HepG2 (cell line): ENCODE measurements at regions not wholly inside any gene's neighbourhood (a gene's known extent, or its start where the extent isn't known, plus 50 kb on each side); places are given as distances from the start of the nearest gene placed in this dataset.

ENCODE experiments used
- BCL6 ChIP-seq: IDR thresholded peaks from 2 replicates; pipeline ENCODE4 v1.6.1; 2016; ENCODE audit warnings: missing genetic modification reagents, missing compliant biosample characterization
- ELF3 ChIP-seq: IDR thresholded peaks from 2 replicates; pipeline ENCODE4 v1.6.1; 2016; ENCODE audit warnings: missing genetic modification reagents, missing compliant biosample characterization
- FOXO1 ChIP-seq: sonication (generic); formaldehyde crosslinking; IDR thresholded peaks from 2 replicates; pipeline ENCODE4 v1.4.0; 2020; ENCODE audit warnings: missing genetic modification reagents
- FOXP1 ChIP-seq, 2 experiments: fragments of 450-650 bp in 1 of 2; IDR thresholded peaks; 2 replicates each; pipeline ENCODE4 v1.6.1; 2017 to 2018; ENCODE audit warnings: antibody characterized with exemption in 1 of 2
- KMT2B ChIP-seq: IDR thresholded peaks from 2 replicates; pipeline ENCODE4 v1.6.1; 2016; ENCODE audit warnings: missing genetic modification reagents, missing compliant biosample characterization
- SALL1 ChIP-seq: sonication (generic); formaldehyde crosslinking; IDR thresholded peaks from 2 replicates; pipeline ENCODE4 v1.8.0; 2022; ENCODE audit warnings: mild to moderate bottlenecking, missing genetic modification reagents
- SRY ChIP-seq: sonication (generic); formaldehyde crosslinking; IDR thresholded peaks from 2 replicates; pipeline ENCODE4 v1.8.0; 2022; ENCODE audit warnings: mild to moderate bottlenecking, missing genetic modification reagents
- STAG1 ChIP-seq: sonication (generic); formaldehyde crosslinking; IDR thresholded peaks from 2 replicates; pipeline ENCODE4 v1.4.0; 2020; ENCODE audit warnings: missing genetic modification reagents
- TSC22D2 ChIP-seq: sonication (generic); formaldehyde crosslinking; IDR thresholded peaks from 2 replicates; pipeline ENCODE4 v1.5.1; 2020; ENCODE audit warnings: missing genetic modification reagents, mild to moderate bottlenecking, borderline replicate concordance
- YY1 ChIP-seq: IDR thresholded peaks from 2 replicates; pipeline ENCODE4 v1.6.1; 2011; ENCODE audit warnings: low read length, low read depth, moderate library complexity, mild to moderate bottlenecking; ENCODE audit not compliant: insufficient read depth, insufficient replicate concordance
- ZFP37 ChIP-seq: sonication (generic); formaldehyde crosslinking; IDR thresholded peaks from 2 replicates; pipeline ENCODE4 v1.4.0; 2020; ENCODE audit warnings: missing genetic modification reagents, borderline replicate concordance
- ZIK1 ChIP-seq: sonication (generic); formaldehyde crosslinking; IDR thresholded peaks from 2 replicates; pipeline ENCODE4 v1.5.0; 2020; ENCODE audit warnings: mild to moderate bottlenecking, low read depth, missing genetic modification reagents, borderline replicate concordance
- ZNF577 ChIP-seq: sonication (generic); formaldehyde crosslinking; IDR thresholded peaks from 2 replicates; pipeline ENCODE4 v1.4.0; 2020; ENCODE audit warnings: mild to moderate bottlenecking, low read depth, missing genetic modification reagents, borderline replicate concordance
- ZNF709 ChIP-seq: sonication (generic); formaldehyde crosslinking; IDR thresholded peaks from 2 replicates; pipeline ENCODE4 v1.5.0; 2020; ENCODE audit warnings: mild to moderate bottlenecking, missing genetic modification reagents
- ZNF713 ChIP-seq: sonication (generic); formaldehyde crosslinking; IDR thresholded peaks from 2 replicates; pipeline ENCODE4 v1.4.0; 2020; ENCODE audit warnings: mild to moderate bottlenecking, missing genetic modification reagents
- ZNF788 ChIP-seq: sonication (generic); formaldehyde crosslinking; IDR thresholded peaks from 2 replicates; pipeline ENCODE4 v1.5.0; 2020; ENCODE audit warnings: mild to moderate bottlenecking, missing genetic modification reagents, borderline replicate concordance
- TF ChIP-seq, protein P1 (sequence below): sonication (generic); formaldehyde crosslinking; IDR thresholded peaks from 2 replicates; pipeline ENCODE4 v1.5.0; 2020; ENCODE audit warnings: mild to moderate bottlenecking, missing genetic modification reagents, moderate library complexity
- TF ChIP-seq, protein P2 (sequence below): sonication (generic); formaldehyde crosslinking; conservative IDR thresholded peaks from 2 replicates; pipeline ENCODE4 v1.8.1; 2023; ENCODE audit warnings: missing genetic modification reagents
- TF ChIP-seq, protein P3 (sequence below): IDR thresholded peaks from 2 replicates; pipeline ENCODE4 v1.6.1; 2016; ENCODE audit warnings: mild to moderate bottlenecking
- TF ChIP-seq, protein P4 (sequence below): sonication (generic); formaldehyde crosslinking; IDR thresholded peaks from 2 replicates; pipeline ENCODE4 v1.5.0; 2020; ENCODE audit warnings: missing genetic modification reagents
- TF ChIP-seq, protein P5 (sequence below): fragments of 450-650 bp; IDR thresholded peaks from 2 replicates; pipeline ENCODE4 v1.6.1; 2017; ENCODE audit warnings: mild to moderate bottlenecking

DNA sequence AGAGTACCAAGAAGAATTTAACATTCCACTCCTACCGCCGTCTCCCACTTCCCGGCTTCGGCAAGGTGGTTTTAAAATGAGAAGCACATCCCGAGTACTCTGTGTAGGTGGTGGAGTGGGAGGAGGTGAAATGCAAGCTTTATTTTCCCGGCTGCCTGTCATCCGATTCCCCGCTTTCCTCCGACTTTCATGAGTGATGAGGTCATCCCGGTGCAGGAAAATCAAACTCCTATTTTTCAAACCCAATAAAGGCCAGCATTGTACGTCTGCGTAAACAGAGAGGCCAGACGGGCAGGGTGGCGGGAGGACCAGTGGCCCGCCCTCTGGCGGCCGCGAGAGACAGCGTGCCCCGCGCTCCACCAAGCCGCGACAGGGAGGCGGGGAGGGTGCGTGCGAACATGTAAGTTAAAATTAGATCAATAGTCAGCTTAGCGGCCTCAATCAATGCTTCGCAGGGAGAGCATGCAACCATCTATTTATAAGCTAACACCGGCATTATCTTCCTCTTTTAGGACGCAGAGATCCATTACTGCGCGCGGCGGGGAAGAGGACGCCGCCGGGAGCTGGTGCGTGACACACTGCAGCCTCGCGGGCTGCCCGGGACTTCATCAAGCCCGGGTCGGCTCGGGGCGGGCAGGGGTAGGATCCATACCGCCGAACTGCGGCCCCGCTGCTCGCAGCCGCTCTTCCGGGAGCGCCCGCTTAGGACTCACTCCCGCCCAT, 163.3 kb downstream of the CD47 start (continued):
- TF ChIP-seq, protein P1, sequence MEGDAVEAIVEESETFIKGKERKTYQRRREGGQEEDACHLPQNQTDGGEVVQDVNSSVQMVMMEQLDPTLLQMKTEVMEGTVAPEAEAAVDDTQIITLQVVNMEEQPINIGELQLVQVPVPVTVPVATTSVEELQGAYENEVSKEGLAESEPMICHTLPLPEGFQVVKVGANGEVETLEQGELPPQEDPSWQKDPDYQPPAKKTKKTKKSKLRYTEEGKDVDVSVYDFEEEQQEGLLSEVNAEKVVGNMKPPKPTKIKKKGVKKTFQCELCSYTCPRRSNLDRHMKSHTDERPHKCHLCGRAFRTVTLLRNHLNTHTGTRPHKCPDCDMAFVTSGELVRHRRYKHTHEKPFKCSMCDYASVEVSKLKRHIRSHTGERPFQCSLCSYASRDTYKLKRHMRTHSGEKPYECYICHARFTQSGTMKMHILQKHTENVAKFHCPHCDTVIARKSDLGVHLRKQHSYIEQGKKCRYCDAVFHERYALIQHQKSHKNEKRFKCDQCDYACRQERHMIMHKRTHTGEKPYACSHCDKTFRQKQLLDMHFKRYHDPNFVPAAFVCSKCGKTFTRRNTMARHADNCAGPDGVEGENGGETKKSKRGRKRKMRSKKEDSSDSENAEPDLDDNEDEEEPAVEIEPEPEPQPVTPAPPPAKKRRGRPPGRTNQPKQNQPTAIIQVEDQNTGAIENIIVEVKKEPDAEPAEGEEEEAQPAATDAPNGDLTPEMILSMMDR (CRISPR knock-in tag), result peak; percentile 91
- TF ChIP-seq ZNF577 (no peak), ZNF713 (CRISPR knock-in tag) (0 out of 2 replicates have a peak, but pooled peaks have one; percentile 43), FOXO1 (CRISPR knock-in tag) (peak; percentile 61; the same call in 1 of the 2 replicates), SRY (CRISPR knock-in tag) (no peak), TSC22D2 (0 out of 2 replicates have a peak, but pooled peaks have one; percentile 32), YY1 (peak; percentile 2), ZFP37 (0 out of 2 replicates have a peak, but pooled peaks have one; percentile 64), STAG1 (CRISPR knock-in tag) (peak; percentile 61), KMT2B (CRISPR knock-in tag) (0 out of 2 replicates have a peak, but pooled peaks have one; percentile 20), ZIK1 (CRISPR knock-in tag) (no peak), ELF3 (CRISPR knock-in tag) (no peak), ZNF788 (CRISPR knock-in tag) (peak; percentile 35; the same call in 1 of the 2 replicates), ZNF709 (CRISPR knock-in tag) (0 out of 2 replicates have a peak, but pooled peaks have one; percentile 38), SALL1 (CRISPR knock-in tag) (peak; percentile 53), BCL6 (CRISPR knock-in tag) (no peak), FOXP1 (IDR thresholded peaks at IDR 0.05) (no peak), FOXP1 (CRISPR knock-in tag; IDR thresholded peaks at IDR 0.05) (no peak)
- TF ChIP-seq, protein P2, sequence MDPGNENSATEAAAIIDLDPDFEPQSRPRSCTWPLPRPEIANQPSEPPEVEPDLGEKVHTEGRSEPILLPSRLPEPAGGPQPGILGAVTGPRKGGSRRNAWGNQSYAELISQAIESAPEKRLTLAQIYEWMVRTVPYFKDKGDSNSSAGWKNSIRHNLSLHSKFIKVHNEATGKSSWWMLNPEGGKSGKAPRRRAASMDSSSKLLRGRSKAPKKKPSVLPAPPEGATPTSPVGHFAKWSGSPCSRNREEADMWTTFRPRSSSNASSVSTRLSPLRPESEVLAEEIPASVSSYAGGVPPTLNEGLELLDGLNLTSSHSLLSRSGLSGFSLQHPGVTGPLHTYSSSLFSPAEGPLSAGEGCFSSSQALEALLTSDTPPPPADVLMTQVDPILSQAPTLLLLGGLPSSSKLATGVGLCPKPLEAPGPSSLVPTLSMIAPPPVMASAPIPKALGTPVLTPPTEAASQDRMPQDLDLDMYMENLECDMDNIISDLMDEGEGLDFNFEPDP (CRISPR knock-in tag), result no peak
- TF ChIP-seq, protein P3, sequence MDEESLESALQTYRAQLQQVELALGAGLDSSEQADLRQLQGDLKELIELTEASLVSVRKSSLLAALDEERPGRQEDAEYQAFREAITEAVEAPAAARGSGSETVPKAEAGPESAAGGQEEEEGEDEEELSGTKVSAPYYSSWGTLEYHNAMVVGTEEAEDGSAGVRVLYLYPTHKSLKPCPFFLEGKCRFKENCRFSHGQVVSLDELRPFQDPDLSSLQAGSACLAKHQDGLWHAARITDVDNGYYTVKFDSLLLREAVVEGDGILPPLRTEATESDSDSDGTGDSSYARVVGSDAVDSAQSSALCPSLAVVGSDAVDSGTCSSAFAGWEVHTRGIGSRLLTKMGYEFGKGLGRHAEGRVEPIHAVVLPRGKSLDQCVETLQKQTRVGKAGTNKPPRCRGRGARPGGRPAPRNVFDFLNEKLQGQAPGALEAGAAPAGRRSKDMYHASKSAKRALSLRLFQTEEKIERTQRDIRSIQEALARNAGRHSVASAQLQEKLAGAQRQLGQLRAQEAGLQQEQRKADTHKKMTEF (CRISPR knock-in tag), result peak; percentile 76; the same call in 1 of the 2 replicates
- TF ChIP-seq, protein P4, sequence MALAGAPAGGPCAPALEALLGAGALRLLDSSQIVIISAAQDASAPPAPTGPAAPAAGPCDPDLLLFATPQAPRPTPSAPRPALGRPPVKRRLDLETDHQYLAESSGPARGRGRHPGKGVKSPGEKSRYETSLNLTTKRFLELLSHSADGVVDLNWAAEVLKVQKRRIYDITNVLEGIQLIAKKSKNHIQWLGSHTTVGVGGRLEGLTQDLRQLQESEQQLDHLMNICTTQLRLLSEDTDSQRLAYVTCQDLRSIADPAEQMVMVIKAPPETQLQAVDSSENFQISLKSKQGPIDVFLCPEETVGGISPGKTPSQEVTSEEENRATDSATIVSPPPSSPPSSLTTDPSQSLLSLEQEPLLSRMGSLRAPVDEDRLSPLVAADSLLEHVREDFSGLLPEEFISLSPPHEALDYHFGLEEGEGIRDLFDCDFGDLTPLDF (CRISPR knock-in tag), result no peak
- TF ChIP-seq, protein P5, sequence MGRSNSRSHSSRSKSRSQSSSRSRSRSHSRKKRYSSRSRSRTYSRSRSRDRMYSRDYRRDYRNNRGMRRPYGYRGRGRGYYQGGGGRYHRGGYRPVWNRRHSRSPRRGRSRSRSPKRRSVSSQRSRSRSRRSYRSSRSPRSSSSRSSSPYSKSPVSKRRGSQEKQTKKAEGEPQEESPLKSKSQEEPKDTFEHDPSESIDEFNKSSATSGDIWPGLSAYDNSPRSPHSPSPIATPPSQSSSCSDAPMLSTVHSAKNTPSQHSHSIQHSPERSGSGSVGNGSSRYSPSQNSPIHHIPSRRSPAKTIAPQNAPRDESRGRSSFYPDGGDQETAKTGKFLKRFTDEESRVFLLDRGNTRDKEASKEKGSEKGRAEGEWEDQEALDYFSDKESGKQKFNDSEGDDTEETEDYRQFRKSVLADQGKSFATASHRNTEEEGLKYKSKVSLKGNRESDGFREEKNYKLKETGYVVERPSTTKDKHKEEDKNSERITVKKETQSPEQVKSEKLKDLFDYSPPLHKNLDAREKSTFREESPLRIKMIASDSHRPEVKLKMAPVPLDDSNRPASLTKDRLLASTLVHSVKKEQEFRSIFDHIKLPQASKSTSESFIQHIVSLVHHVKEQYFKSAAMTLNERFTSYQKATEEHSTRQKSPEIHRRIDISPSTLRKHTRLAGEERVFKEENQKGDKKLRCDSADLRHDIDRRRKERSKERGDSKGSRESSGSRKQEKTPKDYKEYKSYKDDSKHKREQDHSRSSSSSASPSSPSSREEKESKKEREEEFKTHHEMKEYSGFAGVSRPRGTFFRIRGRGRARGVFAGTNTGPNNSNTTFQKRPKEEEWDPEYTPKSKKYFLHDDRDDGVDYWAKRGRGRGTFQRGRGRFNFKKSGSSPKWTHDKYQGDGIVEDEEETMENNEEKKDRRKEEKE, result no peak
